NCI-H82 treated with DMSO at 0.1 percent for 48 hours (cell line): ENCODE measurements at regions not wholly inside any gene's neighbourhood (a gene's known extent, or its start where the extent isn't known, plus 50 kb on each side); places are given as distances from the start of the nearest gene placed in this dataset.

Experiments
- DNase-seq: peaks from one replicate; lab custom pipeline; 2025; ENCODE audit not compliant: unreplicated experiment; lab: John Stamatoyannopoulos, UW

GRCh38 chr3:160129459-160130061 lies 95.7 kb upstream of the C3orf80 start:
- DNase-seq = no peak

GRCh38 chr3:160130071-160130470 lies 95.2 kb upstream of the C3orf80 start:
- DNase-seq = no peak

GRCh38 chr3:160130950-160131349 lies 94.3 kb upstream of the C3orf80 start:
- no peak for DNase-seq

GRCh38 chr3:160132226-160132625 lies 93.0 kb upstream of the C3orf80 start:
- DNase-seq = no peak

GRCh38 chr3:160133757-160134156 lies 91.5 kb upstream of the C3orf80 start:
- DNase-seq = no peak

- no peak for DNase-seq
These were observed 90.8 kb upstream of the C3orf80 start for GRCh38 chr3:160134454-160134853.

- no peak for DNase-seq
These were observed 90.3 kb upstream of the C3orf80 start for GRCh38 chr3:160134964-160135363.

GRCh38 chr3:160135851-160136250 lies 89.4 kb upstream of the C3orf80 start:
- no peak for DNase-seq

GRCh38 chr3:160136421-160136820 lies 88.8 kb upstream of the C3orf80 start:
- DNase-seq = no peak

GRCh38 chr3:160139291-160139690 lies 85.9 kb upstream of the C3orf80 start:
- DNase-seq = no peak

GRCh38 chr3:160140756-160141155 lies 84.5 kb upstream of the C3orf80 start:
- DNase-seq = no peak

- DNase-seq = no peak
These were observed 83.6 kb upstream of the C3orf80 start for GRCh38 chr3:160141485-160142185.

- no peak for DNase-seq
These were observed 81.7 kb upstream of the C3orf80 start for GRCh38 chr3:160143482-160143881.

GRCh38 chr3:160150066-160150465 lies 75.2 kb upstream of the C3orf80 start:
- no peak for DNase-seq

GRCh38 chr3:160150525-160150924 lies 74.7 kb upstream of the C3orf80 start:
- no peak for DNase-seq

GRCh38 chr3:160152638-160153037 lies 72.6 kb upstream of the C3orf80 start:
- DNase-seq = no peak

GRCh38 chr3:160154033-160154432 lies 71.2 kb upstream of the C3orf80 start:
- DNase-seq = no peak

- DNase-seq = no peak
These were observed 70.6 kb upstream of the C3orf80 start for GRCh38 chr3:160154596-160154995.

GRCh38 chr3:160157321-160157720 lies 67.9 kb upstream of the C3orf80 start:
- no peak for DNase-seq

GRCh38 chr3:160159341-160159740 lies 65.9 kb upstream of the C3orf80 start:
- no peak for DNase-seq

- DNase-seq = no peak
These were observed 65.4 kb upstream of the C3orf80 start for GRCh38 chr3:160159806-160160205.

GRCh38 chr3:160161921-160162320 lies 63.3 kb upstream of the C3orf80 start:
- no peak for DNase-seq

- no peak for DNase-seq
These were observed 62.8 kb upstream of the C3orf80 start for GRCh38 chr3:160162440-160162839.
